ENCODE measurements at regions not wholly inside any gene's neighbourhood (a gene's known extent, or its start where the extent isn't known, plus 50 kb on each side); places are given as distances from the start of the nearest gene placed in this dataset.

- H3K4me3 ChIP-seq (ENCODE audit: low read depth, low read length) = no peak overlapping the region
- no peak for TF ChIP-seq CTCF (conservative IDR thresholded peaks at IDR 0.05; ENCODE audit: low read depth, low read length)
- DNase-seq (ENCODE audit: low read depth) = no peak
Observed at GRCh38 chr7:109127145-109127544, 557.5 kb downstream of the DNAJB9 start.

GRCh38 chr7:109131141-109131540 is 561.5 kb downstream of the DNAJB9 start:
- no peak overlapping the region for H3K4me3 ChIP-seq (ENCODE audit: low read depth, low read length)
- TF ChIP-seq CTCF (conservative IDR thresholded peaks at IDR 0.05; ENCODE audit: low read depth, low read length) = no peak
- DNase-seq (ENCODE audit: low read depth) = no peak

- no peak overlapping the region for H3K4me3 ChIP-seq (ENCODE audit: low read depth, low read length)
- DNase-seq (ENCODE audit: low read depth) = no peak
- no peak for TF ChIP-seq CTCF (conservative IDR thresholded peaks at IDR 0.05; ENCODE audit: low read depth, low read length)
Observed at GRCh38 chr7:109136893-109137292, 567.2 kb downstream of the DNAJB9 start.

GRCh38 chr7:109154748-109155147 is 585.1 kb downstream of the DNAJB9 start:
- no peak for TF ChIP-seq CTCF (conservative IDR thresholded peaks at IDR 0.05; ENCODE audit: low read depth, low read length)
- DNase-seq (ENCODE audit: low read depth) = no peak
- H3K4me3 ChIP-seq (ENCODE audit: low read depth, low read length) = no peak overlapping the region

- no peak for DNase-seq (ENCODE audit: low read depth)
- no peak for TF ChIP-seq CTCF (conservative IDR thresholded peaks at IDR 0.05; ENCODE audit: low read depth, low read length)
- H3K4me3 ChIP-seq (ENCODE audit: low read depth, low read length) = no peak overlapping the region
Observed at GRCh38 chr7:109158246-109158645, 588.6 kb downstream of the DNAJB9 start.

GRCh38 chr7:109176661-109177060 is 607.0 kb downstream of the DNAJB9 start:
- no peak overlapping the region for H3K4me3 ChIP-seq (ENCODE audit: low read depth, low read length)
- TF ChIP-seq CTCF (conservative IDR thresholded peaks at IDR 0.05; ENCODE audit: low read depth, low read length) = no peak

GRCh38 chr7:109178342-109178741 is 608.7 kb downstream of the DNAJB9 start:
- no peak for TF ChIP-seq CTCF (conservative IDR thresholded peaks at IDR 0.05; ENCODE audit: low read depth, low read length)
- DNase-seq (ENCODE audit: low read depth) = no peak
- no peak overlapping the region for H3K4me3 ChIP-seq (ENCODE audit: low read depth, low read length)

More at GRCh38 chr7:109176661-109177060, 607.0 kb downstream of the DNAJB9 start:
- no peak for DNase-seq (ENCODE audit: low read depth)
